GM10266 (cell line): ENCODE measurements at regions not wholly inside any gene's neighbourhood (a gene's known extent, or its start where the extent isn't known, plus 50 kb on each side); places are given as distances from the start of the nearest gene placed in this dataset.

ENCODE experiments used
- DNase-seq: peaks from one replicate; pipeline ENCODE4 v3.0.0; 2012; ENCODE audit errors: extremely low spot score
- CTCF ChIP-seq: IDR thresholded peaks from 2 replicates; pipeline ENCODE4 v1.5.1; 2012; ENCODE audit warnings: mild to moderate bottlenecking, low read depth; ENCODE audit not compliant: control insufficient read depth, insufficient read depth; ENCODE audit errors: missing control alignments

GRCh38 chr4:33054161-33054560 lies 2334.0 kb downstream of the PCDH7 start:
- no peak for TF ChIP-seq CTCF
- DNase-seq: no peak

GRCh38 chr4:33054656-33055196 lies 2334.6 kb downstream of the PCDH7 start:
- no peak for TF ChIP-seq CTCF
- no peak for DNase-seq

- DNase-seq: no peak
- TF ChIP-seq CTCF: no peak
These were observed 2337.6 kb downstream of the PCDH7 start for GRCh38 chr4:33057736-33058135.

GRCh38 chr4:33058998-33059397 lies 2338.8 kb downstream of the PCDH7 start:
- no peak for TF ChIP-seq CTCF
- DNase-seq: no peak

- no peak for DNase-seq
- TF ChIP-seq CTCF: peak; percentile 41
These were observed 2340.7 kb downstream of the PCDH7 start for GRCh38 chr4:33060674-33061542.

- no peak for DNase-seq
- no peak for TF ChIP-seq CTCF
These were observed 2341.6 kb downstream of the PCDH7 start for GRCh38 chr4:33061727-33062126.

GRCh38 chr4:33062155-33062806 lies 2342.1 kb downstream of the PCDH7 start:
- DNase-seq: no peak
- TF ChIP-seq CTCF: no peak
